HG02870 (cell line): ENCODE measurements at regions not wholly inside any gene's neighbourhood (a gene's known extent, or its start where the extent isn't known, plus 50 kb on each side); places are given as distances from the start of the nearest gene placed in this dataset.

Source experiments
- ATAC-seq: cut with Tn5 transposase; IDR thresholded peaks from one replicate; pipeline ENCODE4 v1.9.1; 2021; ENCODE audit warnings: mild to moderate bottlenecking, moderate library complexity; ENCODE audit not compliant: unreplicated experiment

DNA sequence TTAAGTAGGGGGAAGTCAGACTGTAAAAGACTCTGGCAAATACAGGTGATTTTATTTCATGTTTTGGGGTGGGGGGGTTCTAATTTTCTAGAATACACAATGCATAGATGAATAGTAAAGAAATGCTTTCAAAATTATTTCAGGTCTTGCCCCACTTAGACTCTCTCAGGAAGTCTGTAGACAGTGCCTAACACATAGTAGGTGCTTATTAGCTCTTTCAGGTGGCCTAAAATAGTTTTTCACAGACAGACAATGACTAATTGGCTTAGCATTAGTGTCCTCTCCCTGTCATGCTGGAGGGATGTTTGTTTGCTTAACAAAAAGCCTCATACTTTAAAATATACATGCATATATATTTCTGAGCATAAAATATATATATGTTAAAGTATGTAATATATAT is 366.0 kb downstream of the SOX9 start:
- no peak for ATAC-seq

DNA sequence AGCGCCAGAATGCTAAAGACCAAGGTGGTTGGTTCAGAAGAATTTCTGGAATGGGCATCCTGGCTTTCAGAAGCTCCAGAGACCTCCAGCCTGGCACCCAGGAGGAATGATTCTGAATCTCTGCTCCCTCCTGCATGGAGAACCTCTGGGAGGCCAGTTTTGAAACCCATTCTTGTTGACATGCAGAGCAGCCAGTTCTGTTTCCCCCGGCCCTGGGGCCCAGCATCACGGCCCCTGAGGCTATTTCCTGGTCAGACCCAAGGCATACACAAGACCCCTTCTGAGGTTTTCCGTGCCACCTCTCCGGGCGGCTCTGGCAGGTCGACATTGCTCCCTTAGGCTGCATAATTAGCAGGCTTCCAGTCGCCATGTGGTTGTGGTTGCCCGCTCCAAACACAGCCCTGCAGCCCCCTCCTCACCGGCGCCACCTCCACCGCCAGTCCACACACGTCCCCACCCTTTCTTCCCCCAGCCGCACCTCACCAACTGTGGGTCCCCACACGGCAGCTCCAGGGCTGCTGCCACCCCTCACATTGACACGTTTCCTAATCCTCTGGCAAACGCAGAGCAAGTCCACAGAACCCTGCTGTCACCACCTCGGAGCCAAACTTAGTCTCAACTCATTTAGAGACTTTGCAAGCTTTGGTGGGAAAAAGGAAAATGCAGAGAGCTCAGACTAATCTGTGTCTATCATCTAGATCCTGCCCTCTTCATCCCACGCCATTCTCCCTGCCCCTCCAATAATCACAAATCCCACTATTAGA is 367.1 kb downstream of the SOX9 start:
- no peak for ATAC-seq

DNA sequence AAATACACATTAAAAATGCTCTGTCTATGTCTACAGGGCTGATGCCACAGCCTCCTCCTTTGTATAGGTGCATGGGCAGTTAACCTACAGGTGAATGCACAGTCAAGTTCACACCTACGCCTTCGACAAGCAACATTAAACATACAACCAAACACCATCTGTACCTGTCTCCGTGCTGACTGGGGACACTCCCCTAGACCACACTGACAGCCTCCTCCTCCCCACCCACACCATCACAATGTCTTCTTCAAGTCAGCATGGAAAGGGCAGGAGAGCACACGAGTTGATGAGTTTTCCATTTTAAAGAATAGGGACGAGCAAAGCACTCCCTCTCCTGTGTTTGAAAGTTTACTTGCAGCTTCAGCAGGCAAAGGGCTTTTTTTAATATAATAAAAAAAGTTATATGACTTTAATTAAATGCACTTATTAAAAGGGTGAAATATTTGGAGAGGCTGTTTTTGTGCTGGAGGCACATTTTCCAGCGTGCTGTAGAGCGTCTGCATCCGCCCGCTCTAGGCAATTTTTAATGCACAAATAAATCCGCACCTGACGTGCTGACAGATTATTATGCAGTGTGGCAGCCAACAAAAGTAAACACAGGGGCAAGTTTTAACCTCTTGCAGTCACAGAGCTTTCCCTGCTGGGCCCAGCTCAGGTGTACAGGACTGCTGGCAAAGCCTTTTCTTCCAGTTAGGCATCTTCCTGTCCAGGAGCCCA is 367.9 kb downstream of the SOX9 start:
- no peak for ATAC-seq

DNA sequence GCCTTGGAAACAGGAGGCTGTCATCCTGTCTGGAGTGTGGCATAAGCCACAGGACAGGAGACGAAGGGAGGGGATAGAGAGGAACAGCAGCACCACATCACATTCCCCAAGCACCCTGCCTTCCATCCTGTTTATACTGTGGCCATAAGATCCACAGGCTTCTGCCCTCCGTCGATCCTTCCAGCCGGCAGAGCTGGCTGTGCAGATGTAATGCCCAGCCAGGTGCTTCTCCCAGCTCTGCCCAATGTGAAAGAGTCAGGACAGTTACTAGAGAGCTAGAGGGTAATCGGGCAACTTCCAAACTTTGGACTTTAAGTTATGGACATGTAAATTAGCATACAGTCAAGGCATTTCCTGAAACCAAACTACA is 368.4 kb downstream of the SOX9 start:
- ATAC-seq: no peak

DNA sequence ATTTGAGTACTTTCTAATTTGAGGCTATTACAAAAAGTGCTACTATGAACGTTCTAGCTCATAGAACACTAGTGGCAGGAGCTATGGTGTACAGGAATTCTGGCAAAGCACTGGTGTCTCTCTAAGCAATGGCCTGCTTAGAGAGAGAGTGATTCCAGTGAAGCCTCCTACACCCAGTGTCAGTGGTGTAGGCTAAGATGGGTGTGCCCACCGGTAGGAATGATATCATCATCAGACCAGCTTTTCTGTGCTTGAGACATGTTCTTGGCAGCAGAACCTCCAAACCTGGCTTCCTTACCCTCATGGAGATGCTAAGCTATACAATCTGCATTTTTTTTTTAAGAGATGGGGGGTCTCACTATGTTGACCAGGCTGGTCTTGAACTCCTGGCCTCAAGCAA is 370.3 kb downstream of the SOX9 start:
- ATAC-seq: no peak

DNA sequence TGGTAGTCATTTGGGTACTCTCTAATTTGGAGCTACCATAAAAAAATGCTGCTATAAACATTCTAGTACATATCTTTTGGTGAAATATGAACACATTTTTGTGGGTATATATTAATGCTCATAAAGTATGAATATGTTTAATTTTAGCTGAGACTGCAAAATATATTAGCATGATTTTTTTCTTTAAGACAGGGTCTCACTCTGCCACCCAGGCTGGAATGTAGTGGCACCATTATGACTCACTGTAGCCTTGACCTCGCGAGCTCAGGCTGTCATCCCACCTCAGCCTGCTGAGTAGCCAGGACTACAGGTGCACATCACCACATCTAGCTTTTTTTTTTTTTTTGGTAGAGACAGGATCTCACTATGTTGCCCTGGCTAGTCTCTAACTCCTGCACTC is 371.7 kb downstream of the SOX9 start:
- ATAC-seq: no peak

DNA sequence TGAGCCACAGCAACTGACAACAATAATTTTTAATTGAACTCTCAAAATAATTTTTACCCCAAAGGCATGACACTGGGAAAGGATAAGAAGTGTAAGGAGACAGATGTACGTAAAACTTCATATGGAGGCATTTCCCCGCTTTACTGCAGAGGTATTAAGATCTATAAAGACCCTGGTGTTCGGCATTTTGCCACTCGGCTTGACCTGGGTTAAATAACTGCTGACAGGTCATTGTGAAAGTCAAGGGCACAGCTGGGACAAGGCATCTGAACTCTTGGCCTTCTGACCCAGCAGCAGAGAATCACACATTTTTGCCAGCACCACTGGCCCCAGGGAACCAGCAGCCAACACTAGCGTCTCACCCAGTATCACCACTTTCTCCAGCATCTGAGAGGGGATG is 372.1 kb downstream of the SOX9 start:
- ATAC-seq: no peak

DNA sequence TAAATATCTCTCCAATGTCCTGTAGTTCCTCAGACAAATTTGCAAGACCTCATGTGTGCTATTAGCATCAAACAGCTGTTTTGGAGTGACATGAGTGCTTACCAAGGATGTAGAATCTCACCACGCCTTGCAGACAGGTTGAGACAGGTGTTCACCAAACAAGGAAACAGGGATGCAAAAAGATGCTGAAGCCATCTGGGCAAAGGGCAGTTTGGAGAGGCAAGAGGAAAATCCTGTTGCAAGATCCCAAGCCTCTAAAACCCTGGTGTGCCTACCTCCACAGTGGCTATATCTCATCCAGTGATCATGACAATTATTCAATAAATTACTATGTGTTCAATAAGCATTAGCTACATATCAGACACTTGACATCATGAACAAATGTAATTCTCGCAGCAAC is 373.7 kb downstream of the SOX9 start:
- ATAC-seq: no peak

DNA sequence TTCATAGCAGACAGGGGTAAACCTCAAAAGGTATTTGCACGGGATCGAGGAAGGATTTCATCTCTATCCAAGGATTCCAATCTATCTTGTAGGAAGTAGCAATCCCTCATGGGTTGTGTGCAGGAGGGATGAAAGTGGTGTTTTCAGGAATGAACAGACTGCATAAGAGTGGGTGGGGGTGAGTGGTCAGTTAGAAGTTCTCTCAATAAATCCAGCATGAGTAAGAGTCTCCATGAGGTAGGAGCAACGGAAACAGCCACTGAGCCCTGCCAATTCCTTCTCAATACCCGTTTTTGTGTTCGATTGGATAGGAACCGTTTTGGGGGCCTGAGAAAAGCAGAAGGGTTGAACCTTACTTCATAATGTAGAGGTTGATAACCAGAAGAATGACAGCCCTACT is 375.6 kb downstream of the SOX9 start:
- ATAC-seq: no peak

DNA sequence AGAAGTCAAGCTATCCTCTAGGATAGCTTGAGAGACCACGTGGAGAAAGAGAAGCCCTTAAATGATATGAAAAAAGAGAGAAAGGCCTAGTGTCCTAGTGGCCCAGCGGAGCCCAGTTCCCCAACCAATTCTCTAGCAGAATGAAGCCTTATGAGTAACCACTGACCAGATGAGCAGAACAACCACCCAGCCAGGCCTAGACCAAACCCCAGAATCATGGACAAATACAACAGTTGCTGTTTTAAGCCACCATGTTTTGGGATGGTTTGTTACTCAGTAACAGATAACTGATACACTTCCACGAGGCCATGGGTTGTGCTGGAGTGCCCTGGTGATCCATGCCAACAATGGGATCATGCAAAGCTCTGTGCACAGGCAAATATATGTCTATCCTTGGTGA is 377.1 kb downstream of the SOX9 start:
- ATAC-seq: no peak

DNA sequence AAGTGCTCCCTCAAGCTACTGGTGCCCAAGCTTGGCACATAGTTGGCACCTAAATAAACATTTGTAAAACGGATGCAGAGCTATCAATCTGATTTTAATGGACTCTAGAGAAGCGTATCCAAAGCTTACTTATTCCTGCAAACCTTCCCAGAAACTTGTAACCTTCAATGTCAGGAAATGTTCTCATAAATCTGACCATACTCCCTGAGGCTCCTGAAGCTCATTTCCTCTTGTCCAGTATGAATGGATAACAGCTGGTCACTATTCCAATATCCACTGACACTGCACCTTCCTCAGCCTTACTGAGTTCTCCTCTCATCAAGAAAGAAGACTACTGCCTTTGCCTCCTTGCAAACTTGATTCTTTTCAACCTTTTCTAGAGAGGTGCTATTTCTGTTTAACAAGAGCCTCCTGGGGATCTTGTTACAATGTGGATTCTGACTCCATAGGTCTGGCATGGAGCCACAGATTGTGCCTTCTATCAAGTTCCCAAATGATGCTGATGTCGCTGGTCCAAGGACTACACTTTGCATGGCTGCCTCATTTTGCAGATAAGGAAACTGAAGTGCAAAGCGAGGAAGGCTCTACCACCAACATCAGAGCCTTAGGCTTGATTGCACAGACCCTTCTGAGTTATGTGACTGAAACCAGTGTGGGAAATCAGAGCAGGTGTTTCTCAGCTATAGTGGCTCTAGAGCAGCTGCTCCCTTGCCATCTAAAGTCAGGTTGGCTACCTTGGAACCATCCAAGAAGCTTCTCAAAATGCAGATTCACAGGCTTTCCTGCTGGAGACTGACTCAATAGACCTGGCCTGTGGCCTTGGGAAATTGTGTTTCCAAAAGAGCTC is 377.8 kb downstream of the SOX9 start:
- no peak for ATAC-seq

DNA sequence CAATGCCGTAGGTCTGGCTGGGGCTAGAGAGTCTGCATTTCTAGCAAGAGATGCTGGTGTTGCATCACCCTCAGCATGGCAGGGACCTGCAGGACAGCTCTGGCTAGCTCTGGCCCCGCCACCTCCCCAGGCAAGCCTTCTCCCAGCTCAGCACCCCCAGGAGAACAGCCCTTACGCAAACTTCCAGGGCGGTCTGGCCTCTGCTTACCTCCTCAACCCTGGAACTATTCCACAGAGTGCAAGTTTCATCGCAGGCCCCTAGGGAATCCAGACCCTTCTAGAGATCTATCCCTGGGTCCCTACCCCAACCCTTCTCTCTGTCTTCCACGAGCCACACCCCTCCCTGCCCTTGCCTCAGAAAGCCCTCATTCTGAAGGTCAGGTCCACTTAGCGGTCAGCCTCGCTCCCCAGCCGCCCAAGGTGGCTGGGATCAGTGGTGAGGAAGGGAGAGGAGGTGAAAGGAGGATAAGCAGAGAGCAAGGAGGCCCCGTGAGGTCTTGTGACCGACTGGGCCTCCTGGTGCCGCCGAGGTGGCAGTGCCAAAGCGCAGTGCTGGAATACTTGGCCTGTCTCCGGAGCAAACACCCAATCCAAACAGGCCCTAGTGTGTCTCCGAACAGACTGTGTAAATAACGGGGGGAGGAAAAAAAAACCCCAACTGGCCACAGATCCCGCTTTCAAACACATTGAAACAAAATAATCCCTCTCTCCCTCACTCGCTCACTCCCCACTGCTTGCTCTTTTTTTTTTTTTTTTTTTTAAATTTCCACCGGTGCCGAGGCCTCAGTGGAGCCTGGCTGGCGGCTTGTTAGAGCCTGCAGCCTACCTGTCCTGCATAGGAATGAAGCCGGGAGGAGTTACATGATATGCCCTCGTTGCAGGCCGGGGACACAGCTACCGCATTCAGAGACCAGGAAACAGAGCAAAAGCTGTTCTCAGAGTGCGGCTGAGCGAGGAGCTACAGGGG is 380.9 kb downstream of the SOX9 start:
- ATAC-seq: no peak

DNA sequence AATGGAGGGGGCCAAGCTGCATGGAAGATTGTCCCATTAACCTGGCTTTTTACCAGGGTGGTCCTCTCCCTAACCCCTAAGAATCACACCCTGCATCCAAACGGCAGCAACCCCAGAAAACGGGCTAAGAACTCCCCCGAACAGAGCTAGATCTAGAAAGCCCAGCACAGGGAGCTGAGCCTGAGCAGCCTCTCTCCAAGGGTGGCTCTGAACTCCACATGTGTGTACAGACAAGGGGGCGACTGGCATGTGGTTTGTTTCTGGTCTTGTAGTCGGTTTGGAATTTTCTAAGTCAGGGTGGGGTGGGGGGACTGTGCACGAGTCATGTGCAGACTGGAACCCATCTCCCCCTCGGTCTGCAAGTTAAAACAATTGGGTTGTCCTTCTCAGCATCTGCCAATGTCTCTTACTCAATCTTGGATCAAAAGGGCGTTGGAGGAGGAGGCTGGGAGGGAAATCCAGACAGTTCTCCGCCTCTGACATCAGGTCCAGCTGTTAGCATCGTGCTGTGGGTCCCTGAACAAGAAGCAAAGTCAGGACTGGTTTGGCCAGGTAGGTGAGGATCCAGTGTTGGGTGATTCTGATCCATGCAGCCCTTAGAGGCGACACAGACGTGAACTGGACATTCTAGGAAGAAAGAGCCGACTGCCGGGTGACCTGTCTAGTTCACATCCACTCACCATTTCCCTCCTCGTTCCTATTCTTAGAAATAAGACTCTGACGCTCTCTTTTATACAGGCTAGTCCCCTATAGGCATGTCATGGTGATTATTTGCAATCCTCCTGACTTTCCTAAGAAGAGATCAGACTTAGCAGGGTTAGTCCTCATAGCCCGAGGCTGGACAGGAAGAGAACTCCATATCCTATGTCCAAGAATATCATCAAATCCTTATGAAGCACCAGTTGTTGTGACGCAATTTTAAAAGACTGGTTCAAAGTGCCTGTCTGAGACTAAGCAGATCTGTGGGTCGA is 381.8 kb downstream of the SOX9 start:
- no peak for ATAC-seq

DNA sequence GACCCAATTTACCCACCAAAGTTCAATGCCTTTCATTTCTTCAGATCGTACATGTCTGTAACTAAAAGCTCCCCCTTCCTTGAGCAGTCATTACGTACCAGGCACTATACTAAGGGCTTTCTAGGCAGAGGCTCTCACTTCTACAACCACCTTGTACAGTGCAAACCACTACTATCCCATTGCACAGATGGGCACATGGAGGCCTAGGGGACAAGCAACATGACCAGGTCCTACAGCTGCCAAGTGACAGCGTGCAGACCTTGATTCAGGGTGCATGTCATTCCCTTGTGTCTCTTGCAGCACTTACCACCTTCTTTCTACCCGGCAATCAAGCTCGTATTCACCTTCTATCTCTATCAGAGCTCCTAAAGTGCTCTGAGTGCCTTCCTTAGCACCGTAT is 382.7 kb downstream of the SOX9 start:
- ATAC-seq: no peak

DNA sequence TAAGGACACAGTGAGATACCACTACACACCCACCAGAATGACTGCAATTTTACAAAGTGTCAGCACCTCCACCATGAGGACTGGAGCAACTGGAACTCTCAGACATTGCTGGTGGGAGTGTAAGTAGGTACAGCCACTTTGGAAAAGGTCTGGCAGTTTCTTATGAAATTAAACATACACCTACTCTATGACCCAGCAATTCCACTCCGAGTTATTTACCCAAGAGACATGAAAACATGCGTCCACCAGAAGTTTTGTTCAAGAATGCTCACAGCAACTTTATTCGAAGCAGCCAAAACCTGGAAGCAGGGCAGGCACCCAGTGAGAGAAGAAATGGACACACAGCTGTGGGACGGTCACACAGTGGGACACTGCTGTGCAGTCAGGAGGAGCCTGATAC is 384.0 kb downstream of the SOX9 start:
- no peak for ATAC-seq

DNA sequence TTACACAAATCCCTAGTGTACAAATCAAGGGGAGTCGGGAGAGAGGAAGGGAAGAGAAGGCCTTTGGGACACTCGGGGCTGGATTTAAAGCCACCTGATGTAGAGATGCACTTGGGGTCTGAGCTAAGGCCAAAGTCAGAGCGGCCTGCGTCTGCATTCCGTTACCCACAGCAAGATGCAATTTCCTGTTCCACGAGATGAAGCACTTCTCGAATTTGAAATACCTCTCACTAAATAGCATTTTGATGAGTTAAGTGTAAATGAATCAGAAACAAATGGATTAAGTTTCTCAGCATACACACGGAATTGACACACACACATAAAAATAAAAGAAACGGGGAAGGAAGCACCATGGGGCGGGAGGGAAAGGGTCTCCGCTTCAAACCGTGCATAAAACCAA is 386.0 kb downstream of the SOX9 start:
- no peak for ATAC-seq

DNA sequence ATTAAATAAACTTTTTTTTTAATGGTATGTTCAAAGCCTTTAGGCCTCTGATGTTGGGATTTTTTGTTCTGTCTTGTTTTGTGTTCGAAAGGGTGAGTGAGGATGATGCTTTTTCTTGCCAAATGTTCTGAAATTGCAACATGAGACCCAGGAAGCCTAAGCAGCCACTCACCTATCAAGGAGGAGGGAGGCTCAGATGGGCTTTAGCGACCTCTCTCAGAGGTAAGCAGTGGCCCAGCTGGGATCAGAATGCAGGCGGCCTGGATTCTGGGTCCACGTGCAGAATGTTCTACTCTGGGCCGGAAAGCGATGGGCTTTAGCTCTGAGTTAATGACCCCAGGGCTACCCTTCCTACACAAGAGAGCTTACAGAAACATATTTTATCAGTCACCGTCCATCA is 386.6 kb downstream of the SOX9 start:
- no peak for ATAC-seq

DNA sequence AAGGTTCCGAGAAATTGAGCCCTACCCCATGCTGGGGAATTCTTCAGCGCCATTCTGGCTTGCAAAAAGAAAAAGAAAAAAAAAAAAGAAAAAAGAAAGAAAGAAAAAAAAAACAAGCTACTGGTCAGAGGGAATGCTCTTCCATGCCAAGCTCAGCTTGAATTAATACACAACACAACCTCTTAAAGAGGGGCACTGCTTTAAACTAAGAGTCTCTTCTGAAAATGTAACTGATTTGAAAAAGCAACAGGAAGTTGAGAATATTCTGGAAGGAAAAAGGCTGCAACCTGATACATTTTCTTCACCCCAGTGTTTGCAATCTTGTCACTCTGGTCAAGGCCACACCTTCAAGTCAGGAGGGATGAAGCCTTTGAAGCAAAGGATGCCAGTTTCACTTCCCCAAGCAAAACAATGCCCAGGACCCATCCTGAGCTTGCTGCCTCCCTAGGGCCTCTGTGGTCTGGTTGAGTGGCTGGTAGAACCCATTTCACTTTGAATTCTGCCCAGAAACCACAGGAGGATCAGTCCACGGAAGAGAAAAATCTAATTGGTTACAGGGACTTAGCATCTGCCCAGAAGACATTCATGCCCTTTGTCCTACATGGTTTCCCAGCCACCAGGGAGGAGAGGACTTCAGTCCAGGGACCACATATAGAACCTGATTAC is 389.7 kb downstream of the SOX9 start:
- no peak for ATAC-seq

DNA sequence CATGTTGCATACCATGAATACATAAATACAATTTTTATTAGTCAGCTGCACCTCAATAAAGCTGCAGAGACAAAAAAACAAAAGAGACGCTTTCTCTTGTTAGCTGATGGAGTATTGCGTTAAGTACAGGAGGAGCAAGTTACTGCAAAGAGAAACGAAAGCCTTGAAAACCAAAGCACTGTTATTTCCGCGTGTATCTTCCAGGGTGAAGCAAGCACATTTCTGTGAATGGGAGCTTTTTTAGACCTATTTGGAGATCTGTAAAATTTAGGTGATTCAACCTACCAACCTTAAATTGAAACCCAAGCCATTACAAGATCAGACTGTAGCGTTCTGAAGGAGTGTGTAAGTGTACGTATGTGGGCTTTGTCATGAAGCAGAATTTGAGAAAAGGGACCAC is 390.4 kb downstream of the SOX9 start:
- no peak for ATAC-seq
